Naive thymus-derived CD8-positive, alpha-beta T cell (primary cell): ENCODE measurements at regions not wholly inside any gene's neighbourhood (a gene's known extent, or its start where the extent isn't known, plus 50 kb on each side); places are given as distances from the start of the nearest gene placed in this dataset.

Experiments
- ATAC-seq, 2 donors: fragments of 150-1000 bp; cut with Tn5 transposase in 1 of 2; sonication (Bioruptor Pico), chemical (Tn5 transposase) in 1 of 2; 1 replicate in 1 of 2; 2 replicates in 1 of 2; pipeline ENCODE4 v1.10.0; 2021; ENCODE audit warnings: mild to moderate bottlenecking in 2 of 2, moderate library complexity in 2 of 2
- POLR2A ChIA-PET: fragments of 350-600 bp; sonication (Branson Sonifier 250); formaldehyde crosslinking; loops from one replicate; lab custom pipeline; 2021; ENCODE audit warnings: antibody characterized with exemption; lab: Charles Lee
- DNase-seq, 10 donors: peaks; one replicate each; pipeline versions ENCODE4 v3.0.0 to v3.0.0-alpha.2; 2020 to 2022
- H3K27ac Mint-ChIP-seq, 10 donors: one replicate each; pipeline ENCODE4 v1.8.0; 2020 to 2022; ENCODE audit warnings: mild to moderate bottlenecking in 10 of 10, mixed read lengths in 10 of 10, moderate library complexity in 4 of 10, inconsistent platforms in 1 of 10
- H3K27me3 Mint-ChIP-seq, 5 donors: one replicate each; pipeline ENCODE4 v1.8.0; 2021 to 2022; ENCODE audit warnings: mixed read lengths in 5 of 5
- H3K36me3 Mint-ChIP-seq, 3 donors: one replicate each; pipeline ENCODE4 v1.8.0; 2020 to 2022; ENCODE audit warnings: mixed read lengths in 3 of 3, mild to moderate bottlenecking in 2 of 3, inconsistent platforms in 1 of 3
- H3K4me1 Mint-ChIP-seq, 4 donors: one replicate each; pipeline ENCODE4 v1.8.0; 2021 to 2022; ENCODE audit warnings: mixed read lengths in 4 of 4
- H3K4me3 Mint-ChIP-seq, 10 donors: one replicate each; pipeline ENCODE4 v1.8.0; 2020 to 2022; ENCODE audit warnings: mild to moderate bottlenecking in 10 of 10, mixed read lengths in 10 of 10, moderate library complexity in 6 of 10, inconsistent platforms in 1 of 10
- H3K9me3 Mint-ChIP-seq, 9 donors: one replicate each; pipeline ENCODE4 v1.8.0; 2020 to 2022; ENCODE audit warnings: mixed read lengths in 9 of 9, mild to moderate bottlenecking in 3 of 9, inconsistent platforms in 1 of 9, moderate library complexity in 1 of 9

- no peak for ATAC-seq
- no peak overlapping the region for H3K27ac Mint-ChIP-seq
- DNase-seq: no peak
- H3K4me1 Mint-ChIP-seq: no peaks in the 10 kb centered on the region
- H3K4me3 Mint-ChIP-seq: no peak overlapping the region
- no peaks in the 10 kb centered on the region for H3K36me3 Mint-ChIP-seq
- POLR2A ChIA-PET: no interaction called here
- no peaks in the 10 kb centered on the region for H3K9me3 Mint-ChIP-seq
- no peaks in the 10 kb centered on the region for H3K27me3 Mint-ChIP-seq
These were observed 557.2 kb downstream of the CPS1 start for GRCh38 chr2:211113334-211114175.

- peaks cover 0 to under 1% (median 0%) of the 10 kb centered on the region in 5 donors for H3K27me3 Mint-ChIP-seq
- H3K4me3 Mint-ChIP-seq: no peak overlapping the region
- H3K36me3 Mint-ChIP-seq: no peaks in the 10 kb centered on the region
- H3K4me1 Mint-ChIP-seq: no peaks in the 10 kb centered on the region
- ATAC-seq (no peak), DNase-seq (no peak)
- no peak overlapping the region for H3K27ac Mint-ChIP-seq
- POLR2A ChIA-PET: no interaction called here
- peaks cover 0 to 3% (median 0%) of the 10 kb centered on the region in 9 donors for H3K9me3 Mint-ChIP-seq
These were observed 558.5 kb downstream of the CPS1 start for GRCh38 chr2:211114826-211115455.

- H3K4me3 Mint-ChIP-seq: no peak overlapping the region
- no peaks in the 10 kb centered on the region for H3K4me1 Mint-ChIP-seq
- POLR2A ChIA-PET: no interaction called here
- no peak for ATAC-seq
- H3K9me3 Mint-ChIP-seq: peaks cover 0 to 16% (median 0%) of the 10 kb centered on the region in 9 donors
- no peaks in the 10 kb centered on the region for H3K36me3 Mint-ChIP-seq
- no peak for DNase-seq
- peaks cover 0 to 4% (median 0%) of the 10 kb centered on the region in 5 donors for H3K27me3 Mint-ChIP-seq
- H3K27ac Mint-ChIP-seq: no peak overlapping the region
These were observed 560.6 kb downstream of the CPS1 start for GRCh38 chr2:211117026-211117425.

- H3K9me3 Mint-ChIP-seq: peaks cover 0 to 3% (median 0%) of the 10 kb centered on the region in 9 donors
These were observed 569.9 kb downstream of the CPS1 start for GRCh38 chr2:211126256-211126655.

GRCh38 chr2:211127501-211127900 is 571.1 kb downstream of the CPS1 start:
- Mint-ChIP-seq H3K4me1 (no peaks in the 10 kb centered on the region), H3K36me3 (no peaks in the 10 kb centered on the region), H3K4me3 (no peak overlapping the region), H3K27me3 (no peaks in the 10 kb centered on the region), H3K27ac (no peak overlapping the region), H3K9me3 (peaks cover 0 to 3% (median 0%) of the 10 kb centered on the region in 9 donors)
- DNase-seq: no peak
- POLR2A ChIA-PET: no interaction called here
- no peak for ATAC-seq

More at GRCh38 chr2:211126256-211126655, 569.9 kb downstream of the CPS1 start:
- H3K4me1 Mint-ChIP-seq: no peaks in the 10 kb centered on the region
- H3K27ac Mint-ChIP-seq: no peak overlapping the region
- ATAC-seq: no peak
- no peaks in the 10 kb centered on the region for H3K36me3 Mint-ChIP-seq
- no peak overlapping the region for H3K4me3 Mint-ChIP-seq
- no peak for DNase-seq
- POLR2A ChIA-PET: no interaction called here
- H3K27me3 Mint-ChIP-seq: no peaks in the 10 kb centered on the region

GRCh38 chr2:211128287-211128686 is 571.9 kb downstream of the CPS1 start:
- Mint-ChIP-seq H3K27me3 (no peaks in the 10 kb centered on the region), H3K4me1 (no peaks in the 10 kb centered on the region), H3K36me3 (no peaks in the 10 kb centered on the region), H3K27ac (no peak overlapping the region), H3K4me3 (no peak overlapping the region), H3K9me3 (no peaks in the 10 kb centered on the region)
- POLR2A ChIA-PET: no interaction called here
- ATAC-seq (no peak), DNase-seq (no peak)

- POLR2A ChIA-PET: no interaction called here
- DNase-seq (no peak), ATAC-seq (no peak)
- H3K27me3 Mint-ChIP-seq: no peaks in the 10 kb centered on the region
- no peak overlapping the region for H3K4me3 Mint-ChIP-seq
- H3K27ac Mint-ChIP-seq: no peak overlapping the region
- H3K9me3 Mint-ChIP-seq: no peaks in the 10 kb centered on the region
- H3K36me3 Mint-ChIP-seq: no peaks in the 10 kb centered on the region
- no peaks in the 10 kb centered on the region for H3K4me1 Mint-ChIP-seq
These were observed 573.4 kb downstream of the CPS1 start for GRCh38 chr2:211129798-211130197.

GRCh38 chr2:211132046-211132445 is 575.6 kb downstream of the CPS1 start:
- H3K36me3 Mint-ChIP-seq: no peaks in the 10 kb centered on the region
- ATAC-seq (no peak), DNase-seq (no peak)
- H3K4me1 Mint-ChIP-seq: no peaks in the 10 kb centered on the region
- POLR2A ChIA-PET: no interaction called here
- H3K27me3 Mint-ChIP-seq: no peaks in the 10 kb centered on the region
- H3K9me3 Mint-ChIP-seq: peaks cover 0 to 9% (median 0%) of the 10 kb centered on the region in 9 donors
- H3K4me3 Mint-ChIP-seq: no peak overlapping the region
- no peak overlapping the region for H3K27ac Mint-ChIP-seq

- Mint-ChIP-seq H3K4me3 (no peak overlapping the region), H3K36me3 (no peaks in the 10 kb centered on the region), H3K27me3 (no peaks in the 10 kb centered on the region), H3K4me1 (no peaks in the 10 kb centered on the region), H3K9me3 (peaks cover 0 to 9% (median 0%) of the 10 kb centered on the region in 9 donors), H3K27ac (no peak overlapping the region)
- DNase-seq (no peak), ATAC-seq (no peak)
- POLR2A ChIA-PET: no interaction called here
These were observed 576.2 kb downstream of the CPS1 start for GRCh38 chr2:211132573-211132972.

GRCh38 chr2:211133766-211134165 is 577.4 kb downstream of the CPS1 start:
- Mint-ChIP-seq H3K4me1 (no peaks in the 10 kb centered on the region), H3K4me3 (no peak overlapping the region), H3K27ac (no peak overlapping the region), H3K9me3 (peaks cover 0 to 9% (median 0%) of the 10 kb centered on the region in 9 donors), H3K27me3 (no peaks in the 10 kb centered on the region), H3K36me3 (no peaks in the 10 kb centered on the region)
- POLR2A ChIA-PET: no interaction called here
- DNase-seq: no peak
- no peak for ATAC-seq

- no peak for ATAC-seq
- Mint-ChIP-seq H3K27ac (no peak overlapping the region), H3K4me1 (no peaks in the 10 kb centered on the region), H3K4me3 (no peak overlapping the region), H3K9me3 (peaks cover 0 to 9% (median 0%) of the 10 kb centered on the region in 9 donors), H3K36me3 (no peaks in the 10 kb centered on the region), H3K27me3 (no peaks in the 10 kb centered on the region)
- DNase-seq: no peak
- POLR2A ChIA-PET: no interaction called here
These were observed 582.2 kb downstream of the CPS1 start for GRCh38 chr2:211138551-211138950.

GRCh38 chr2:211141646-211142045 is 585.2 kb downstream of the CPS1 start:
- ATAC-seq (no peak), DNase-seq (no peak)
- Mint-ChIP-seq H3K4me3 (no peak overlapping the region), H3K9me3 (peaks cover 0 to 22% (median 0%) of the 10 kb centered on the region in 9 donors), H3K27ac (no peak overlapping the region), H3K27me3 (no peaks in the 10 kb centered on the region), H3K36me3 (no peaks in the 10 kb centered on the region), H3K4me1 (no peaks in the 10 kb centered on the region)
- POLR2A ChIA-PET: no interaction called here

- H3K36me3 Mint-ChIP-seq: no peaks in the 10 kb centered on the region
- no peaks in the 10 kb centered on the region for H3K27me3 Mint-ChIP-seq
- ATAC-seq (no peak), DNase-seq (no peak)
- H3K27ac Mint-ChIP-seq: no peak overlapping the region
- POLR2A ChIA-PET: no interaction called here
- no peak overlapping the region for H3K4me3 Mint-ChIP-seq
- peaks cover 0 to 22% (median 0%) of the 10 kb centered on the region in 9 donors for H3K9me3 Mint-ChIP-seq
- H3K4me1 Mint-ChIP-seq: no peaks in the 10 kb centered on the region
These were observed 587.7 kb downstream of the CPS1 start for GRCh38 chr2:211144078-211144477.
